Sigmoid colon (tissue), 6 donors: ENCODE measurements at regions not wholly inside any gene's neighbourhood (a gene's known extent, or its start where the extent isn't known, plus 50 kb on each side); places are given as distances from the start of the nearest gene placed in this dataset.

Experiments used
- DNase-seq: peaks from one replicate; pipeline ENCODE4 v3.0.0-alpha.2; 2019
- H3K27ac ChIP-seq, 4 donors: fragments of 200-600 bp; sonication (generic); one replicate each; pipeline ENCODE4 v1.5.1; 2016 to 2019; ENCODE audit warnings: mild to moderate bottlenecking in 1 of 4
- H3K27me3 ChIP-seq, 3 donors: fragments of 200-600 bp; sonication (generic); one replicate each; pipeline ENCODE4 v1.5.1; 2019; ENCODE audit warnings: mild to moderate bottlenecking in 1 of 3
- H3K36me3 ChIP-seq, 4 donors: fragments of 200-600 bp; sonication (generic); one replicate each; pipeline ENCODE4 v1.5.1; 2016 to 2019
- H3K4me1 ChIP-seq, 4 donors: fragments of 200-600 bp; sonication (generic); one replicate each; pipeline ENCODE4 v1.5.1; 2017 to 2019
- H3K4me3 ChIP-seq, 4 donors: fragments of 200-600 bp; sonication (generic); one replicate each; pipeline ENCODE4 v1.5.1; 2017 to 2019; ENCODE audit warnings: mild to moderate bottlenecking in 2 of 4, moderate library complexity in 1 of 4
- H3K9me3 ChIP-seq, 4 donors: fragments of 200-600 bp in 3 of 4; sonication (generic) in 3 of 4; one replicate each; pipeline versions ENCODE4 v1.5.1 to v1.6.1; 2013 to 2019
- CTCF ChIP-seq, 4 experiments: fragments of 450-650 bp in 3 of 4; fragments of 200-600 bp in 1 of 4; IDR thresholded peaks; one replicate each; pipeline ENCODE4 v1.5.1; 2016 to 2019; ENCODE audit warnings: antibody characterized with exemption in 4 of 4, mild to moderate bottlenecking in 3 of 4, moderate library complexity in 2 of 4
- EP300 ChIP-seq, 4 donors: sonication (generic); formaldehyde crosslinking; IDR thresholded peaks; one replicate each; pipeline ENCODE4 v1.6.1; 2017; ENCODE audit warnings: antibody characterized with exemption in 4 of 4
- POLR2A ChIP-seq, 2 donors: fragments of 450-650 bp; IDR thresholded peaks; one replicate each; pipeline ENCODE4 v1.6.1; 2016; ENCODE audit warnings: antibody characterized with exemption in 2 of 2, mild to moderate bottlenecking in 2 of 2, moderate library complexity in 2 of 2
- POLR2AphosphoS5 ChIP-seq, 4 donors: sonication (generic); formaldehyde crosslinking; IDR thresholded peaks; one replicate each; pipeline ENCODE4 v1.6.1; 2017; ENCODE audit warnings: antibody characterized with exemption in 4 of 4
- WGBS, 2 donors: extraction: QIAGEN DNeasy Blood & Tissue Kit; methylation state at CpG; one replicate each; pipeline ENCODE4 v1.1.7; 2013; 5-methylcytosine and 5-hydroxymethylcytosine counted together
- intact Hi-C: fragments of 100-400 bp; cut with DNase I; formaldehyde crosslinking; loops from one replicate; pipeline ENCODE4 v1.15.1; 2023
- donor health status: healthy with polysubstance abuse.
- donor health status: healthy.

- TF ChIP-seq CTCF (IDR thresholded peaks at IDR 0.05), result no peak
- no peak for TF ChIP-seq POLR2A (IDR thresholded peaks at IDR 0.05)
- TF ChIP-seq EP300 (IDR thresholded peaks at IDR 0.05), result no peak
- no peak for TF ChIP-seq POLR2AphosphoS5 (IDR thresholded peaks at IDR 0.05)
- no peak overlapping the region for H3K4me3 ChIP-seq
- no peaks in the 10 kb centered on the region for H3K4me1 ChIP-seq
- H3K36me3 ChIP-seq, result no peaks in the 10 kb centered on the region
- no peaks in the 10 kb centered on the region for H3K9me3 ChIP-seq
- no peak for DNase-seq
- intact Hi-C loops, result no loop called here
- H3K27me3 ChIP-seq, result peaks cover 0 to 22% (median 0%) of the 10 kb centered on the region in 3 donors
- 75 to 90% methylated on average over 19 of the region's 19 CpGs for WGBS, 2 donors
- H3K27ac ChIP-seq, result no peak overlapping the region
Measured at GRCh38 chr20:63139837-63140236, 76.1 kb downstream of the YTHDF1 start.

- TF ChIP-seq EP300 (IDR thresholded peaks at IDR 0.05) (no peak), CTCF (IDR thresholded peaks at IDR 0.05) (no peak), POLR2A (IDR thresholded peaks at IDR 0.05) (no peak), POLR2AphosphoS5 (IDR thresholded peaks at IDR 0.05) (no peak)
Measured at GRCh38 chr20:63139356-63139755, 76.6 kb downstream of the YTHDF1 start.

GRCh38 chr20:63138855-63139341, 77.0 kb downstream of the YTHDF1 start:
- no peak for TF ChIP-seq CTCF (IDR thresholded peaks at IDR 0.05)
- TF ChIP-seq EP300 (IDR thresholded peaks at IDR 0.05), result no peak
- TF ChIP-seq POLR2A (IDR thresholded peaks at IDR 0.05), result no peak
- no peak for TF ChIP-seq POLR2AphosphoS5 (IDR thresholded peaks at IDR 0.05)
- Histone ChIP-seq H3K36me3 (no peaks in the 10 kb centered on the region), H3K9me3 (no peaks in the 10 kb centered on the region), H3K27me3 (peaks cover 0 to 22% (median 0%) of the 10 kb centered on the region in 3 donors), H3K4me3 (no peak overlapping the region), H3K27ac (no peak overlapping the region), H3K4me1 (no peaks in the 10 kb centered on the region)
- DNase-seq, result no peak
- intact Hi-C loops, result no loop called here
- WGBS, 2 donors, result 81 to 86% methylated on average over 22 of the region's 22 CpGs

More at GRCh38 chr20:63139356-63139755, 76.6 kb downstream of the YTHDF1 start:
- WGBS, 2 donors, result 79 to 80% methylated on average over 12 of the region's 12 CpGs
- Histone ChIP-seq H3K4me3 (no peak overlapping the region), H3K4me1 (no peaks in the 10 kb centered on the region), H3K27me3 (peaks cover 0 to 22% (median 0%) of the 10 kb centered on the region in 3 donors), H3K36me3 (no peaks in the 10 kb centered on the region), H3K27ac (no peak overlapping the region), H3K9me3 (no peaks in the 10 kb centered on the region)
- DNase-seq, result no peak
- intact Hi-C loops, result no loop called here

GRCh38 chr20:63137851-63138415, 78.0 kb downstream of the YTHDF1 start:
- no peak overlapping the region for H3K27ac ChIP-seq
- no peaks in the 10 kb centered on the region for H3K9me3 ChIP-seq
- TF ChIP-seq EP300 (IDR thresholded peaks at IDR 0.05) (no peak), POLR2AphosphoS5 (IDR thresholded peaks at IDR 0.05) (no peak), CTCF (IDR thresholded peaks at IDR 0.05) (no peak), POLR2A (IDR thresholded peaks at IDR 0.05) (no peak)
- H3K4me3 ChIP-seq, result no peak overlapping the region
- DNase-seq, result no peak
- no peaks in the 10 kb centered on the region for H3K36me3 ChIP-seq
- 71 to 72% methylated on average over 16 of the region's 16 CpGs for WGBS, 2 donors
- intact Hi-C loops, result no loop called here
- H3K4me1 ChIP-seq, result no peaks in the 10 kb centered on the region
- peaks cover 0 to 27% (median 0%) of the 10 kb centered on the region in 3 donors for H3K27me3 ChIP-seq

GRCh38 chr20:63136296-63136695, 79.6 kb downstream of the YTHDF1 start:
- TF ChIP-seq EP300 (IDR thresholded peaks at IDR 0.05) (no peak), POLR2A (IDR thresholded peaks at IDR 0.05) (no peak), POLR2AphosphoS5 (IDR thresholded peaks at IDR 0.05) (no peak)

More at GRCh38 chr20:63136296-63136695, 79.6 kb downstream of the YTHDF1 start:
- no peaks in the 10 kb centered on the region for H3K9me3 ChIP-seq
- peaks cover 0 to 37% (median 0%) of the 10 kb centered on the region in 3 donors for H3K27me3 ChIP-seq
- H3K36me3 ChIP-seq, result no peaks in the 10 kb centered on the region
- intact Hi-C loops, result no loop called here
- H3K4me1 ChIP-seq, result no peaks in the 10 kb centered on the region
- WGBS, 2 donors, result 68 to 94% methylated on average over 8 of the region's 8 CpGs
- H3K4me3 ChIP-seq, result no peak overlapping the region
- DNase-seq, result no peak
- no peak overlapping the region for H3K27ac ChIP-seq
